ENCODE measurements at regions not wholly inside any gene's neighbourhood (a gene's known extent, or its start where the extent isn't known, plus 50 kb on each side); places are given as distances from the start of the nearest gene placed in this dataset.
"Not testable (repeated sequence)": the region's sequence is repeated elsewhere in the genome, so short reads cannot be mapped to it uniquely, and the experiment has no call there.

GRCh38 chr10:6833458-6834011, 253.5 kb upstream of the PRKCQ start:
- H3K36me3 Mint-ChIP-seq (ENCODE audit: low read depth), result no peaks in the 10 kb centered on the region
- no peak overlapping the region for H3K4me3 Mint-ChIP-seq
- H3K9me3 Mint-ChIP-seq, result no peaks in the 10 kb centered on the region
- DNase-seq, result no peak
- no peak overlapping the region for H3K27ac Mint-ChIP-seq
- no peak for TF ChIP-seq CTCF (IDR thresholded peaks at IDR 0.05)
- H3K4me1 Mint-ChIP-seq, result peaks cover 33% of the 10 kb centered on the region
- no peaks in the 10 kb centered on the region for H3K27me3 Mint-ChIP-seq (ENCODE audit: low read depth, poor library complexity)

GRCh38 chr10:6830981-6831380, 250.9 kb upstream of the PRKCQ start:
- DNase-seq; H3K9me3 Mint-ChIP-seq; H3K27ac Mint-ChIP-seq; H3K27me3 Mint-ChIP-seq (ENCODE audit: low read depth, poor library complexity); H3K36me3 Mint-ChIP-seq (ENCODE audit: low read depth); H3K4me3 Mint-ChIP-seq: not testable (repeated sequence)
- peaks cover 33% of the 10 kb centered on the region for H3K4me1 Mint-ChIP-seq

GRCh38 chr10:6824793-6825192, 244.7 kb upstream of the PRKCQ start:
- H3K27ac Mint-ChIP-seq; H3K36me3 Mint-ChIP-seq (ENCODE audit: low read depth); H3K9me3 Mint-ChIP-seq; H3K27me3 Mint-ChIP-seq (ENCODE audit: low read depth, poor library complexity); DNase-seq; H3K4me3 Mint-ChIP-seq: not testable (repeated sequence)
- peaks cover 18% of the 10 kb centered on the region for H3K4me1 Mint-ChIP-seq

- H3K27me3 Mint-ChIP-seq (ENCODE audit: low read depth, poor library complexity), result peaks cover 7% of the 10 kb centered on the region
- H3K9me3 Mint-ChIP-seq, result no peaks in the 10 kb centered on the region
- DNase-seq, result no peak
- TF ChIP-seq CTCF (IDR thresholded peaks at IDR 0.05), result no peak
- H3K4me3 Mint-ChIP-seq, result no peak overlapping the region
- H3K27ac Mint-ChIP-seq, result no peak overlapping the region
- peaks cover 8% of the 10 kb centered on the region for H3K4me1 Mint-ChIP-seq
- H3K36me3 Mint-ChIP-seq (ENCODE audit: low read depth), result no peaks in the 10 kb centered on the region
These were observed 243.7 kb upstream of the PRKCQ start for GRCh38 chr10:6823770-6824169.

- no peak for DNase-seq
- no peak overlapping the region for H3K27ac Mint-ChIP-seq
- H3K4me3 Mint-ChIP-seq, result no peak overlapping the region
- H3K4me1 Mint-ChIP-seq, result peaks cover 7% of the 10 kb centered on the region
- peaks cover 10% of the 10 kb centered on the region for H3K27me3 Mint-ChIP-seq (ENCODE audit: low read depth, poor library complexity)
- H3K36me3 Mint-ChIP-seq (ENCODE audit: low read depth), result no peaks in the 10 kb centered on the region
- TF ChIP-seq CTCF (IDR thresholded peaks at IDR 0.05), result no peak
- no peaks in the 10 kb centered on the region for H3K9me3 Mint-ChIP-seq
These were observed 239.2 kb upstream of the PRKCQ start for GRCh38 chr10:6819301-6819700.

GRCh38 chr10:6817770-6818169, 237.7 kb upstream of the PRKCQ start:
- H3K27me3 Mint-ChIP-seq (ENCODE audit: low read depth, poor library complexity), result peaks cover 10% of the 10 kb centered on the region

More at GRCh38 chr10:6817770-6818169, 237.7 kb upstream of the PRKCQ start:
- TF ChIP-seq CTCF (IDR thresholded peaks at IDR 0.05), result no peak
- no peak overlapping the region for H3K27ac Mint-ChIP-seq
- DNase-seq, result no peak
- H3K4me1 Mint-ChIP-seq, result peaks cover 7% of the 10 kb centered on the region
- no peak overlapping the region for H3K4me3 Mint-ChIP-seq
- no peaks in the 10 kb centered on the region for H3K36me3 Mint-ChIP-seq (ENCODE audit: low read depth)
- H3K9me3 Mint-ChIP-seq, result no peaks in the 10 kb centered on the region

Data from nephron progenitor cell (in vitro differentiated cells).